ENCODE measurements at regions not wholly inside any gene's neighbourhood (a gene's known extent, or its start where the extent isn't known, plus 50 kb on each side); places are given as distances from the start of the nearest gene placed in this dataset.
"Not testable (repeated sequence)": the region's sequence is repeated elsewhere in the genome, so short reads cannot be mapped to it uniquely, and the experiment has no call there.

DNA sequence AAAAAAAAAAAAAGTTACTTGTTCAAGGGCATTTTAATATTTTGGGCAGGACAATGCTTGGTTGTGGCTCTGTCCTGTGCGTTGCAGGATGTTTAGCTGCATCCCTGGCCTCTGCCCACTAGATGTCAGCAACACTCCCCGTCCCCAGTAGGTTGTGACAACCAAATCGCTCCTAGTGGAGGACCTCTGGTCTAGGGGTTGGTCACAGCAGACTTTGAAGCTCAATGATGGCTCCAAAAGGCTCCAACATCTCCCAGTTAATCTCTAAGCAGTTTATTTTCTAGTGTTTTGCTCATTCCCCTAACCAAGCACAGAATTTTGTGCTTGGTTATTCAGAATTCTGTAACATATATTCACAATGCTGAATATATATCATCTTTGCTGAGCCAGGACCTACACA, 67.0 kb downstream of the CHRNA1 start:
- DNase-seq = peak; percentile 70

DNA sequence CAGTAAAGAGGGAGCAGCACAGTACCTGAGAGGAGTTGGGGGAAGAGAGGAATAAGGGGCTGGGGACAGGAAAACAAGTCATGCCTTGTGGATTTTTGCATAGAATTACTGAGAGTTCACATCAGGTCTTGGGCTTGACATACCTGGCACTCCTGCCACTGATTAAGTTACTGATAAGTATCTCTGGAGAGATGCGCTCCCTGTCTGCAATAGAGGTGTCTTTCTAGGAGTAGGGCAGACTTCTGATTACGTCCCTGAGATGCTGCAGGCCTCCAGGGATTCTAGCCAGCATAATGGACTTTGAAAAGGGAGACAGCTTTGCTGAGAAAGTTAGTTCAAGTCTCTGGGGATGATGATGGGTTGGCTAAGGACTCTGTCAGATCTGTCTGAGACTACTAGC, 69.4 kb downstream of the CHRNA1 start:
- no peak for DNase-seq

DNA sequence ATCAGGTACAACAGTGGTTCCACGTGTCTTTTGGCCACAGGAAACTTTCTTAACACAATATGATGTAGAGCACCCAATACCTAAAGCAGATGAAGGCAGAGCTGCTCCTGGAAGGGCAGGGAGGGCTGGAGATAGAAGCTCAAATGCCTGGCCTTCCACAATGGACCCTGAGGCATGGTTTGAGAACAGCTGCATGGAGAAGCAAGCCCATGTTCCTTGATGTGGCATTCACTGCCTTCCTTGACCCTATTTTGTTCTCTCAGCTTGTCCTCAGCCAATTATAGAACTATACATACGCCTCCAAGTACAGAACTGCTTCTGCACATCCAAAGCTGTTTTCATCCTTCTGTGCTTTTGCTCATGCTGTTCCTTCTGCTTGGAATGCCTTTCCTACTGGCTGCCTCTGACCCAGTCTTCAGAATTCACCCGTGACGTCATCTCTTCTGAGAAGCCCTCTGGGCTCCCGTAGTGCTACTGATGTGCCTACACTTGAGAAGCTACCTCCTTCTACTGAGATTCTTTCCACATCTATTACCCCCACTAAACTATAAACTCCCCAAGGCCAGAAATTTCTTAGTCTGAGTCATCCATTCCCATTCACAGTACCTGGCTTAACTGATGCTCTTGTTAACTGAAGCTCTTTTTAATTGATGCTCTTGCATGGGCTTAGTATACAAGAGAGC, 69.9 kb downstream of the CHRNA1 start:
- no peak for DNase-seq

DNA sequence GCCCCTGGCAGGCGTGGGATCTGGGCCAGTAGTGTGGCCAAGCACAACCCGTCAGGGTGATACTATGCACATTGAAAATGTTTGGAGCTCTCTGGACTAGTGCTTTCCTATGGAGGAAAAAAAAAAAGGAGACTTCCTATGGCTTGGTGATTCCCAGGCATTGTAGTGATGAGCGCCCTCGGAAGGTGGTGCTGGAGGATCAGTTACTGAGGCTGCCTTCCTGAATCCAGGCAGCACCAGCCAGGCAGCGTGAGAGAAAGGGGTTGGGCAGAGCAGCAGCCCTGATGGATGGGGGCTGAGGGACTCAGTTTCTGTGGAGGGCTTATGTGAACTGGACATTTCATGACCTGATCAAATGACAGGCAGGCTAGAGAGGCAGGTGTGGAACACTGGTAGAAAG, 70.9 kb downstream of the CHRNA1 start:
- no peak for DNase-seq

DNA sequence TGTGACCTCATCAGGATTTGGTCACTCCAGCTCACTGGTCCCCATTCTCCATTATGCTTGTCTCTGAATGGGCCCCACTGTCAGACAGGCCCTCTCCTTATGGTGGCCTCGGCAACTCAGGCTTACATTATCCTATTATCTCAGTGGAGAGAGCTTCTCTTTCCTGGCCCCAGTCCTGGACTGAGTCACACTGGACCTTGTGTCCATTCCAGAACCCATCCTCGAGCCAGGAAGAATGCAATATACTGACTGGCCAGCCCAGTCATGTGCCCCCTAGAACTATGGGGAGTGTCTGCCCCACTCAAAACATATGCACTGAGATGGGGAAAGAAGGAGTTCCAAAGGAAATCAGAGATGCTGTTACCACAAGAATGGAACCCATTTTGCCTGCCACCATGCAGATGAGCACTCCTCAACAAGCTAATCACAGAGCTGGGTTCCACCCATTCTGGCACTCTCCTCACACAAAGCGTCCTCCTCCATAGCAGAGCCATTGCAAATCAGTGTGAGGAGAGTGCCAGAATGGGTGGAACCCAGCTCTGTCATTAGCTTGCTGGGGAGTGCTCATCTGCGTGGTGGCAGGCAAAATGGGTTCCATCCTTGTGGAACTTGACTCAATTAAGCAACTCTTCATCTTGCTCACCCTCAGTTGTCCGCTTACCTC, 71.9 kb downstream of the CHRNA1 start:
- no peak for DNase-seq

DNA sequence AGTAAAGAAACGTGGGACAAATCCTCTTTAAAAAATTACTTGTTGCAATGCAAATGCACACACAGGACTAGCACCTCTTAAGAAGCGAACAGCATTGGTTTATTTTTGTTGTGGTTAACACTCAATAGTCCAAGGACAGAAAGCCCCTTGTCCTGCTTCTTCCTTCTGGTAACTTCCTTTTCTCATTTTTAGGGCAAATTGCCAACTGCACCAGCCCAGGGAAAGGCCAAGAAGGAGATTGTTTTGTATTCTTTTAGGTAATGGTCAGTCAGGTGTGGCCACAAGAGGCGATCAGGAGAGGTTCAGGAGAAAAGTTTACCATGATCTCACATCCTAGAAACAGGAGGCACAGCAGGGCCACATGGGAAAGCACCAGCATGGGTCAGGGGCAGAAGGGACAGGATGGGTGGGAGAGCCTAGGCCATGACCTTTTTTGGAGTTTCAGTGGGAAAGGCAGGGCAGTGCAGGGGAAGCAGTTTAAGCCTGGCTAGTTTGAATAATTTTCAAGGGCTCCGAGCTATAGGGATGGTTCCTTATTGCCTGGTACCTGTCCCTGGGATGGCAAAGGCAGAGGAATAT, 73.0 kb downstream of the CHRNA1 start:
- DNase-seq = no peak

DNA sequence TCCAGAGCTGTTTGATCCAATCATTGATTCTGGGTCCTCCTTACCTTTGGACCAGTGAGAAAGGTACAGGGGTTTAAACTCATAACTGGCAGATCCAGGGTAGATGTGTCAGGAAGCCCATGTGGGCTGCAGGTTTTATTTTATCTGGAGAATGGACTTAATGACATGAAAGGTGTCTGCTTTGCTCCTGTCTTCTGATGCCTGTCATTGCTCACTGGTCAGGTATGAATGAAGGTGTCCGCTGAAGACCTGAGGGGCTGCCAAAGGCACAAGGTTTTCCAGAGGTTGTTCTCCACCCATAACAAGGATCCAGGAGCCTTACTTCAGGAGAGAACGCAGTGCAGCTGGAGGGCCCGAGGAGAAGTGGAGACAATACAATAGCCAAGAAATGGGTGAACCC, 74.2 kb downstream of the CHRNA1 start:
- no peak for DNase-seq

DNA sequence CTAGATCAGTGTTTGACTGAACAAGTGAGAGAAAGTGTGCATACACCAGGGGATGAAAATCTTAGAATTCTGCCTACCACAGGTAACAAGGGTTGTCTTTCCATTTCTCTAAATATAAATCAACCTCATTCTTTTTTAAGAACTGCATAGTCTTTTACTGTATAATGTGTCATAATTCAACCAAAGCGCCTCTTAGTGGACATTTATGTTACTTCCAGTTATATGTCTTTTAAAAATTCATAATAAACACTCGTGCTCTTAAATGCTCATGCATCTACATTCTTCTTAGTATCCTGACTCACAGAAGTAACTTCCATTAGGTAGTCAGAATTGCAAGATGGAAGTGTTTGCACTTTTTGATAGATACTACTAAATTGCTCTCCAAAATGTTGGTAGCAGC, 76.2 kb downstream of the CHRNA1 start:
- DNase-seq = peak; percentile 54

DNA sequence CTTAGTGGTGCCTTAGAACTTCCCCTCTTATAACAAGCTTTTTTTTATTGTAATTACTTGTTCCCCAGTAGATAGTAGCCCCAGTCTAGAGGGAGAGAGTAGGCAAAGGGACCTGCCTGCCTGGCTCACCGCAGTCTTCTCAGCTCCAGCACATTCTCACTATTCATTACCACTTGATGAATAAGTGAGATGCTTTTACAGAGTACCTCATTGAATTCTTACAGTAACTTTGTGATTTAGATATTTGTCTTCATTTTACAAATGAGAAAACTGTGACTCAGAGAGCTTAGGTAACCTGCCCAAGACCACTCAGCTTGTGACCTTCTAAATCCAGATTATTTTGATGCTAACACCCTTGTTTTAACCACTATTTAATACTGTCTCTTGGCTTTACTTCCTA, 77.8 kb downstream of the CHRNA1 start:
- no peak for DNase-seq

DNA sequence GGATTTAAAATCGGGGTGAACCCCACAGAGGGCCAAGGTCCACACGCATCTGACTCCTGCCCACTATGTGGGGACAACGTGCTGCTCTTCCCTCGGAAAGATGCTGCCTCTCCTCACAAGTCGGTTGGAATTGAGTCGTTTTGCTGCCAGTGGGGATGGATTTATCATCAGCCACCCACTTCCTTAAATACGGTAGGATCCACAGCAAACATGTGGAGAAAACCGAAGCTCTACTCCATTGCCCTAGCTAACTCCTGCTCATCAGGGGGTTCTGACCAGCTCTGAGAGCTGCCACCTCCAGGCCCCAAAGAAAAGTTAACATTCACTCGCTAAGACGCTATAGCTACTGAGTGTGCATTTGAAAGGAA, 80.9 kb downstream of the CHRNA1 start:
- peak; percentile 67 for DNase-seq

DNA sequence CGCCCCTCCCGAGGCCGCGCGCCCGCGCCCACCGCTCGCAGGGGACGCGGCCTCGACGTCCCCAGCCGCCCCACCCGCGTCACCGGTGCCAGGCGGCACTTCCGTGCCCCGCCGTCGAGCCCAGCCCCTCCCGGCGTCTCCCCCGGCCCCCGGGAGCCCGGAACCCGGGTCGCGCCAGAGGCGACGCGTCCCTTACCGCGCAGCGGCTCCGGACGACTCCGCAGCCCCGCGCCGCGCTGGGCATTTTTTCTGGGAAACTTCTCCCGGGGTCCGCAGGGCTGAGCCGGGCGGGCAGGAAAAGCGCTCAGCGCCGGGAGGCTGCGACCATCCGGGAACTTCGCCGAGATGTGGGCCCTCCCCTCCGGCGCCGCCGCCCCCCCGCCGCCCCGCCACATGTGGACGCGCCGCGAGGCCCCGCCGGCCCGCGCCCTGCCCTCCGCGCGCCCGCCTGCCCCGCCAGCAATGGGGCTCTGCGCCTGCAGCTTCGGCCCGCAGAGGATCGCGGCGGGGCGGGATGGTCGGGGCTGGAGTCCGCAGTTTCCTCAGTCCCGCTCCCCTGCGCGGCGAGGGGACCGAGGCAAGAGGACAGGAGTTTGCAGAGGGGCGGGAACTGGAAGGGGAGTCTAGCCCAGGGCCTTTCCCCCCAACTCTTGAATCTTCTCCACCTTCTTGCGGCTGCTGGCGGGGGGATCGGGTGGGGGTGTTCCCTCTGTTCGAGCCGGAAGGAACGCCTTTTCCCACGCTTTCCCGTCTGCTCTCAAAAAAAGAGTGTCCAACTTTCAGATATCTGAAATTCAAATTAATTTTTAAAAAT, 81.5 kb downstream of the CHRNA1 start:
- peak; percentile 81 for DNase-seq

DNA sequence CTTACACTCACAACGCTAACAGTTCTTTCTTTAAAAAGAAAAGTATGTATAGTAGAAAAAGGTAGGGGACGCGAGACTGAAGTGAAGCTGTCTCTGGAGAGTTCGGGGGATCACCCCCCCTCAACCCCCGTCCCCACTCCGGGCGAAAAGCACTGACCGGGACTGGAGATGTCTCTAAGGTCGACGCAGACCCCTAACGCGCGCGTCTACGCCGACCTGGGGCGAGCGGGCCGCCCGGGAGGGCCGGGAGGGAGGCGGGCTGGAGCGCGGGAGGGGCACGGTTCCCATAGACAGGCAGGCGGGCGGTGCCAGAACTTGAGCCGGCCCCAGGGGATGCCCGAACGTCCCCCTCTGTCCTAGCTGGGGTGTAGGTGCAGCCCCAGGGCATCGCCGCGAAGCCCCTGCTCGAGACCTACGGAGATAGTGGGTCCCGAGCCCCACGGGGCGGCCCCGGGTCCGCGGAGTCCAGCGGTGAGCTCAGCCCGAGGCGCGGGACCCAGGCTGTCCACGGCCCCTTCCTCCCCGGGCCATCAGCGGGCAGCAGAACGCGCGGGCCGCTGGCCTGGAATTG, 82.2 kb downstream of the CHRNA1 start:
- peak; percentile 33 for DNase-seq

DNA sequence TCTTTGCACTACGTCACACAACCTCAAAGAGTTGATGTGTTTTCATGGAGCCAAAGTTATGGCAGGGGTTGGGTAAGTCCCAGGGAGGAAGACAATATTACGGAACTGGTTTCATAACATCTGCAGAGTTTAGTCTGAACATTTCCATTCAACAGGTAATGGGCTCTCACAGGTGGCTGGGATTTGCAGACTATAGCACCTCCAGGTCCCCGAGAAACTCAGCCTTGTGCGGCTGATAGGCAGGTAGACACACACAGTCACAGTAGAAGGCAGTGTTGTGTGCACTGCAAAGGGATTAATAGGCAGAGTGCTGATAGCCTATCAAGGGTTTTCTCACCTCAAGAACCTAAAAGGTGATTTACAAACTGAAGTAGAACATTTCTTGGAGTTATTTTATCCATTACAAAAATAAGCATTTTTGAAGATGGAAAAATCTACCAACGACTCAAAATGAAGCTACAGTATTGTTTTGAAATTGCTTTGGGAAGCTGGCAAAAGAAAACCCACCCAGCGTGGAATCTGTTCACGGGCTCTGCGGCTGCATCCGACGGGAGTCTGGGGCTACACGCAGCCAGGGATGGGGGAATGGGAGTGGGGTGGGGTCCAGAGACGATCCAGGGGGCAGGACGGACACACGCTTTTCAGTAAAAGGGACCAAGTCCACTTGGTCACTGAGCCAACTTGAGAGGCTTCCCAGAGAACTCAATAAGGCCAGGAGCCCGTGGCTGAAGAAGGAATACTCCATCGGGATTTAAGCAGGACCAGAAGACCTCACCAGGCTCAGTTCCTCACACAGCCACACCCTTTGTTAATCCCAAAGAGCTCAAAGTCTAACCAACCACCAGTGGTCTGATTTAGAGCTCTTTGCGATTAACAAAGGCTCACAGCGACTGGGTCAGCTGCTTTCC, 82.9 kb downstream of the CHRNA1 start:
- peak; percentile 53 for DNase-seq

DNA sequence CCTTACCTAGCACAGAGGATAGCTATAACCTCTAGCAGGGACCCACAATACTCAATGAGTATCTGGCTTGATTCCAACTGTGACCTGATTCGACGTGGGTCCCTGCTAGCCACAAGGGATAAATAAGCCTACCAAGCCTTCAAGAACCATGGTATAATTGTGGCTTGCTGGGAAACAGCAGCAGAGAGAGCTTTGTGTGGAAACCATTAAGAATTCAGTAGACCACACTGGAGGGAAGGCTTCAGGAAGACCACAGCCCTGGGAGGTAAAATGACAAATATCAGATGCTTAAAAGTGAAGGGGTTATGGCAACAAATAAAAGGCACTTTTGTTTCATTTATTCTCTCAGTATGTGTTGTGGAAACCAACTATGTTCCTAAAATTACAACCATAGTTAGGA, 82.6 kb upstream of the WIPF1 start:
- no peak for DNase-seq

DNA sequence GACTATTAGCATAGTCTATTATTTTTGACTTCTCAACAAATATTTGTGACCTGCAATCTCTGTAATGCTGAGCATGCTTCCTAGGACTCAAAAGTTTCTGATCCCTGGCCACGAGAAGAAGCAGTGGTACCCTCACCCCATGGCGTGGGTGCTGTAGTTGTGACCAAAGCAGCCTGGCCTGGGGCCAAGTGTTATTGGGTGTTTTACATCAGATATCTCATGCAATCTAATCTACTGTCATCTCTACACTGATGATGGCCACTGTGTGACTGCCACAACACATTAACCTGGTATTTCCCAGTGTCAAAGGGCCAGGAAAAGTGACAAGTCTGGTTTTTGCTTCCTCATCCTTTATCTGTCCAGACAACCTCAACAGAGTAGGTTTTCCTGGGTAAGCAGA, 80.8 kb upstream of the WIPF1 start:
- no peak for DNase-seq

DNA sequence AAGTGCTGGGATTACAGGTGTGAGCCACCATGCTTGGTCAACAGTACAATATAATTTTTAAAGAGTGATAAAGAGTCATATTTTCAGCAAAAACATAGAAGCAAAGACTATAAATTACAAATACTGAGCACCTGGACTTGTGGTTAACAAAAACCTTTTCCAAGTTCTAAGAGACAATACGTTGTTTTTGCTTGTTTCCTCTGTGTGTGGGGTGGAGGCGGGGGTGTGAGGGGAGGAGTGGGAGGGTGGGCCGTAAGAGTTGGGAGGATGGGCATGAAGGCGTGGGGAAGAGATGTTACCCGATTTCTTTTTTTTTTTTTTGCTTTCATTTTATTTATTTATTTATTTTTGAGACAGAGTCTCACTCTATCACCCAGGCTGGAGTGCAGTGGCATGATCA, 78.0 kb upstream of the WIPF1 start:
- DNase-seq = no peak

DNA sequence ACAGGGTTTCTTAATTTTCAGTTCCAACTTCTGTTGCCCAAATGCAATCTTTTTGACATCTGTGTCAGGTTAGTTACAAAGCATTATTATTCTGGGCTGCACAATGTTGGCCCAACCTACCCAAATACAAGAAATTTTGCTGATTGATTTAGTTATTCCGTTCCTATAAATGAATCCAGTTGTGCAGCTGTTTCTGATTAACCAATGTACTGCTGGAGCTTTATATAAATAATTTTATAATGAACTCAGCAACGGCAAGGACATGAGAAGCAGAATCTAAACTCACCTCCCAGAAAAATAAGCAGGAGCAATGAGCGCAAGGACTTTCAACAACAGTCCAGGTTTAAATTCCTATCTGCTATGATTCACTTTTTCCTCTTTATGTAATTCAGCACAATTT, 76.3 kb upstream of the WIPF1 start:
- peak; percentile 72 for DNase-seq

DNA sequence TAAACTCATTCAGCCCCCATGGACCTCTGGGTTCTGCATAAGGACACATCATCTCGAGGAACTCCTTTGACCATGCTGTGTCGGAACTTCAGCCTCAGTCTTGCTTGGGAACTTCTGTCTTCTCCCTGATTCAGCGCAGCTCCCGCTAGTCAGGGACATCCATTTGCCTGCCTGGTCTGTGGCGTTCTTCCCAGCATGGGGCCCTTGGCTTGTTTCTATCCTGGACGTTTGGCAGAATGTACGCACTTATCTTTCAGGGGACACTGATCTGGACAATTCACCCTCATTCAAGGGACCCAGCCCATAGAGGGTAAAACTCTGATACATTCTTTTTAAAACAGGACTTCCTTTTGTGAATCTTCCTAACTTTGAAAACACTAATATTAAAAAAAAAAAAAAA, 75.8 kb upstream of the WIPF1 start:
- peak; percentile 22 for DNase-seq

DNA sequence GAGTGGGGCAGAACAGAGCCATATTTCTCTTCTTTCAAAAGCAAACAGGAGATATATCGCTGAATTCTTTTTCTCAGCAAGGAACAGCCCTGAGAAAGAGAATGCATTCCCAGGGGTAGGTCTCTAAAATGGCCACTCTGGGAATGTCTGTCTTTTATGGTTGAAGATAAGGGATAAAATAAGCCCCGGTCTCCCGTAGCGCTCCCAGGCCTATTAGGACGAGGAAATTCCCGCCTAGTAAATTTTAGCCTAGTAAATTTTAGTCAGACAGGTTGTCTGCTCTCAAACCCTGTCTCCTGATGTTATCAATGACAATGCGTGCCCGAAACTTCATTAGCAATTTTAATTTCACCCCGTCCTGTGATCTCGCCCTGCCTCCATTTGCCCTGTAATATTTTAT, 73.9 kb upstream of the WIPF1 start:
- not testable (repeated sequence) for DNase-seq

DNA sequence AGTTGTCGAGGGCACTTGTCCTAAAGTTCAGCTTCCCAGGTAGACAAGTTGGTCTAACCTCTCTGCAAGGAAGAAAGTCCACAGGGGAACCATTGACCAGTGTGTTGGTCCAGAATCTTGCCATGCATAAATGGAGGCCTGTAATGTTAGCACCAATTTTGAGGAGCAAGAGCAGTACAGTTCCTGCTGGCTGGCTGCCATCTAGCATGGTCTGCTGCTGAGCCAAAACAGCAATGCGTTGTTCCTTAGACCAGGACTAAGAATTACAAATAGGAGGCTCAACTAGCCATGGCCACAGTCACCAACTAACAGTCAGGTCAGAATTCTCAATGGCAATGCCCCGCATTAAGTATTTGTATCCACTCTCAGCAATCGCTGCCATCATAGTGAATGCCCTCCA, 72.8 kb upstream of the WIPF1 start:
- DNase-seq = no peak

DNA sequence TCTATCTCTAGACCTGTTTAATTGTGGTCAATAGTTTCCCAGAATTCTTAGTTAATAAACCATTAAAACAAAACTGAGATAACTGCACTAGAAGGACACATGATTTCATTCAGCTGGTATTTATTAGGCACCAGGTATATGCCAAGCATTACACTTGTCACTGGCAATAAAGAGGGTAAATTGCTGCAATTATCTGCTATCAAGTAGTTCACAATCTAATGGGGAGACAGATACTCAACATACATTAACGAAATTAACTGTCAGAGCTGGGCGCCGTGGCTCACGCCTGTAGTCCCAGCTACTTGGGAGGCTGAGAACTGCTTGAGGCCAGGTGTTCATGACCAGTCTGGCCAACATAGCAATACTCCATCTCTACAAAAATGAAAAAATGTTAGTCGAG, 71.7 kb upstream of the WIPF1 start:
- no peak for DNase-seq

DNA sequence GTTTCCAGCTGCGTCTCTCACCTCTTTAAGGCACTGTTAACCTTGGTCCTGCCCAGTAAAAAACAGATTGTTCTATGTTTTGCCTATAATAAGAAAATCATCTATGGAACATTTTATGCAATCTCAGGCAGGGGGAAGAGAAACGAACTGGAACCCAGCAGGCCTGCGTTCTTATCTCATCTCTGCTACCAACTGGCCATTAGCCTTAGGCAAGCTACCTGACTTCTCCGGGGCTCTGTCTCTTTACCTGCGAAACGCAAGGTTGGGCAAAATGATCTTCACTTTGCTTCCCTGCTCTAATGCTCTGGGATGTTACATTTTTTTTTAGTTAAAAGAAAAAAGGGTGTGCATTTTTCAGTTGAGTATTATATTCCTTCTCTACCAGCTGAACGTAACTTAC, 70.5 kb upstream of the WIPF1 start:
- DNase-seq = no peak
